Left kidney (tissue), 1 donor: ENCODE measurements at regions not wholly inside any gene's neighbourhood (a gene's known extent, or its start where the extent isn't known, plus 50 kb on each side); places are given as distances from the start of the nearest gene placed in this dataset.

Experiments
- DNase-seq: peaks from one replicate; pipeline ENCODE4 v3.0.0-alpha.2; 2013

DNA sequence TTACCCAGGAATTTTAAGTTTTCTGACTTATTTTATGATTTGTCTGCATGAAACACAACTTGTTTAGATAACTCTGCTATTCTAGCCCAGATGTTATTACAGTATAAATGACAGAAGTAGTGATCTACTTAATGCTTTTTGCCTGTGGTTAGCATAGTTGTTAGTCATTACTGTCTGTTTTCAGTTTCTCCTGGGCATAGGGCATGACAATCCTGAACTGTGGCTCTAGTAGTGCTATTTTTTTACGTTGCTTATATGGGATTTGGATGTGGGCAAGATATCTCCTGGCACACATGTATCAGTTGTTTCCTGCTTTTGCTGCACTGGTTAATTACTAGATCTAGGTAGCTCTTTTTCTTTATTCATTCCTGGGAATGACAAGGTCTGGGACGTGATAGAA, 1005.8 kb downstream of the PCDH18 start:
- DNase-seq: no peak

- DNase-seq: no peak
Observed at GRCh38 chr4:136524039-136524438, 1008.3 kb downstream of the PCDH18 start.

GRCh38 chr4:136516371-136516770, 1015.9 kb downstream of the PCDH18 start:
- DNase-seq: no peak

GRCh38 chr4:136505020-136505419, 1027.3 kb downstream of the PCDH18 start:
- no peak for DNase-seq

- DNase-seq: no peak
Observed at GRCh38 chr4:136495851-136496250, 1036.4 kb downstream of the PCDH18 start.

GRCh38 chr4:136495076-136495475, 1037.2 kb downstream of the PCDH18 start:
- no peak for DNase-seq

DNA sequence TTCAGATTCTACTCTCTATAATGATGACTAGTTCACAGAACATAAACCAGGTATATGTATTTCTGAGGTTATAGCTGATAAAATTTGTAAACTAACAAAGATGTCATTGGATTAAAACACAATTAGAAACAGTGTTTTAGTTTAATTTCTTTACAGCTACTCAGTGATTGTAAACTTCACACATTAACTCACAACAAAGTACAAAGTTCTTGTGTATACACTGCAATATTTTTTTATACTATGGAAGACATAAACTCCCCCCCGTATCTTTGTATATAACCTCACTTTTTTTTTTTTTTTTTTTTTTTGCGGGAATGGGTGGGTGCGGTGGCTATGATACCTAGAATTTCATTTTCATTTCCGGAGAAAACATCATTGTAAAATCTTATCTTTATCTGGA, 1043.2 kb downstream of the PCDH18 start:
- no peak for DNase-seq

- DNase-seq: no peak
Observed at GRCh38 chr4:136484996-136485395, 1047.3 kb downstream of the PCDH18 start.

DNA sequence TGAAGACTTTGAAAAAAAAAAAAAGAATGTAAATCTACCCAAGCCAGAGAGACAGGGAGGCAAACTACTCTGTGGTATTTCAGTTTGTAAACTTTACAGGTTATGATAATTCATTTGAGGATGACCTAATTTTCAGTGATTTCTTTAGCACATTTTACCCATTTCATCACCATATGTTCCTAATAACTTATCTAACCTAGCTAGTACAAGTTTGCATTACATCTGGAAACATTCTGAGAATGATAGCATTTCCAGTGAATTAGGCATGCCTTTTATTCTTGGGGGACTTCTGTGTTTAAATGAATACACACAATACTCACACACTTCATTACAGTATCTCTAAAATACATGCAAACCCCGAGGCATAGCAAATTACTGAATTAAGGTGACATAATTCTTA, 1055.5 kb downstream of the PCDH18 start:
- no peak for DNase-seq

- DNase-seq: no peak
Observed at GRCh38 chr4:136471051-136471450, 1061.2 kb downstream of the PCDH18 start.

GRCh38 chr4:136465691-136466090, 1066.6 kb downstream of the PCDH18 start:
- DNase-seq: no peak

- DNase-seq: no peak
Observed at GRCh38 chr4:136463941-136464340, 1068.4 kb downstream of the PCDH18 start.

GRCh38 chr4:136461533-136461932, 1070.8 kb downstream of the PCDH18 start:
- DNase-seq: no peak

- DNase-seq: no peak
Observed at GRCh38 chr4:136458326-136458725, 1074.0 kb downstream of the PCDH18 start.

DNA sequence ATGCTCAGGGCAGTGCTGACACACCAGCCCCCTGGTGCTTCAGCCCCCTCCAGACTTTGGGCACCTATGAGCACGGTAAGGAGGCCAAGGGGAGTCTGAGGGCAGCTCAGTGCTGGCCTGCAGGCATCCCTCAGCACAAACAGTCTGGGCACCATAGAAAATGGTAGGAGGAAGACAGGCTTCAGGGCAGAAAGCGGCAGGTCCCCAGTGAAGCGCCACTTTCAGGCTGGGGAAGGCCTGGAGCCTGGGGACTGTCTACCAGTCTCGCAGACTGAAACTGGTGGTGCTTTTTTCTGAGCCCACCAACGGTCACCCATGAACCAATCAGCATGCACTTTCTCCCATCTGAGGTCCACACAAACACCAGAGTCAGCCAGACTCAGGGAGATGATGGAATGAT, 1074.7 kb downstream of the PCDH18 start:
- no peak for DNase-seq

- no peak for DNase-seq
Observed at GRCh38 chr4:136457004-136457403, 1075.3 kb downstream of the PCDH18 start.

- no peak for DNase-seq
Observed at GRCh38 chr4:136443006-136443405, 1089.3 kb downstream of the PCDH18 start.

GRCh38 chr4:136442447-136442846, 1089.8 kb downstream of the PCDH18 start:
- no peak for DNase-seq

- DNase-seq: no peak
Observed at GRCh38 chr4:136441629-136442282, 1090.5 kb downstream of the PCDH18 start.

DNA sequence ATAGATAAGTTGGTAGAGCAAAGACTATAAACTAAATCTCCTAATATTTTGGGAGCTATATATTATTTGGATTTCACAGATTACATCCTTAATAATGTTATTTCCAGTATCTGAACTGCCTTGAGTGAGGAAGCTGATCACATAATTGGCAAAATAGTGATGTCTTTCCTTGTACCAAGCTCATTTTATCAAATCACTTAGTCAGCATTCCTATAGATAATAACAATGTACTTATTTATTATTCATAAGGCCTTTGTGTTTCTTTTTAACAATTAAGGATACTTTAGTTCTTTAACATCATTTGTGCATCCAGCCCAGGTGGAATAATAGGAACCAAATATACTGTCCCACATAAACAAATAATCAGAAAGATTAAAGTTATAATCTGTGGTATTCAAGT, 1093.6 kb downstream of the PCDH18 start:
- DNase-seq: no peak

DNA sequence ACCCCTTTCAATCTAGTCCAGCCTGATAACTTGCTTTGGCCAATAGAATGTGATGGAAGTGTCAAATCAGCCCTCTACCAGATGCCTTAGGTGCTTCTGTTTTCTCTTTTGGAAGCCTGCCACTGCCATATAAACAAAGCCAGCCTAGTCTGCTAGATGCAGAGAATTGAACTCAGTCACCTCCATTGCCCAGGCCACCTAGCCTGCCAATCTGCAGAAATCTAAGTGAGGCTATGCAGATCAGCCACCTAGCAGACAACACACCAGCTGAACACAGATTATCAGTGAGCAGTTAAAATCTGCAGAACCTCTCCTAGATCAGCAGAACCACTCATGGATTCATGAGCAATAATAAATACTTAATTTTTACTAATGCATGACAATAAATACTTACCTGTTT, 1108.2 kb downstream of the PCDH18 start:
- DNase-seq: no peak

DNA sequence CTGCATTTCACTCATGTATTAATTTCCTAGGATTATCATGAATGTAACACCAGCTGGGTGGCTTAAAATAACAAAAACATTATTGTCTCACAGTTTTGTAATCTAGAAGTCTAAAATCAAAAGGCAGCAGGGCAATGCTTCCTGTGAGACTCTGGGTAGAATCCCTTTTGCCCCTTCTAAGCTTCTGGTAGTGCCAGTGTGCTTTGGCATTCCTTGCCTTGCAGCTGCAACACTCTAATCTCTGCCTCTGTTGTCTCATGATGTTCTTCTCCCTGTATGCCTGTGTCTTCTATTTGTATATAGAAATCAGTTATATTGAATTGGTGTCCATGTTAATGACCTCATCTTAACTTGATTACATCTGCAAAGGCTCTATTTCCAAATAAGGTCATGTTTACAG, 1117.3 kb downstream of the PCDH18 start:
- no peak for DNase-seq

DNA sequence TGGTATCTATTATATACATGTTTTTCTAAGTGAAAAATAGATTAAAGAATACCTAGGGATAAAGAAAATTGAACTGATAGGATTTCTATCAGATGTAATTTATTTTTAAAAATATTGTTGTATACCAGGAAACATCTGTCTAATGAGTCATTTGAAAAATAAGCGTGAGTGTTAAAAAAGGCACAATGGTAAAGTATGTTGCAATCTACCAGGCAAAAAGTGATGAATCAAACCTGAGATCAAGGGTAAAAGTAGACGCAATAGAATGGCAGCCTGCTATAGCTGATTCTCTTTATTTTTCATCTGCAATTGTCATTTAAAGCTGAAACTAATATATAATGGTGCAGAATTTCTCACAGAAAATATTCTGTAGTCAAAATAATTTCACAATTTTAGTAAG, 1119.6 kb downstream of the PCDH18 start:
- DNase-seq: no peak

DNA sequence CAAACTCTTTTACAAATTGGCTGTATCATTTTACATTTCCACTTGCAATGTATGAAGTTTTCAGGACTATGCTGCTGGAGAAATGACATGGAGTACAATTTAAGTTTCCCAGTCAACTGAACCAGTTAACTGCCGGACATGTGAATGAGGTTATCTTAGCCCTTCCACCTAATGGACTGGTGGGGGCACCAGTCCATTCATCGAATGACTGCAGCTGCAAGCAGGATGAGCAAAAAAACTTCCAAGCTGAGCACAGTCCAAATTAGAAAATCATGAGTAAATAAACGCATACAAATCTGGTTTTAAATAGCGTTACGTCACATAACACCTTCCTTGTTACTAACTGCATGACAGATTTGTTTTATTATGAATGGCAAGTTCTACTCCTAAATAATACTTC, 1131.5 kb downstream of the PCDH18 start:
- DNase-seq: no peak

GRCh38 chr4:136395212-136395722, 1137.0 kb downstream of the PCDH18 start:
- DNase-seq: no peak
